Loucy (cell line): ENCODE measurements at regions not wholly inside any gene's neighbourhood (a gene's known extent, or its start where the extent isn't known, plus 50 kb on each side); places are given as distances from the start of the nearest gene placed in this dataset.

Experiments used
- H2AFZ ChIP-seq: fragments of 200-600 bp; sonication (generic); 2 replicates; pipeline ENCODE4 v1.6.0; 2016; ENCODE audit warnings: antibody characterized with exemption, mild to moderate bottlenecking, low read length, moderate library complexity
- H3F3A ChIP-seq: fragments of 200-600 bp; 2 replicates; pipeline ENCODE4 v1.6.0; 2016; ENCODE audit warnings: antibody characterized with exemption, low read depth, mild to moderate bottlenecking
- H3K27me3 ChIP-seq: fragments of 200-600 bp; sonication (generic); 2 replicates; pipeline ENCODE4 v1.6.1; 2014; ENCODE audit warnings: low read length, mild to moderate bottlenecking; ENCODE audit not compliant: insufficient read depth, poor library complexity, severe bottlenecking
- H3K36me3 ChIP-seq: fragments of 200-600 bp; sonication (generic); 2 replicates; pipeline ENCODE4 v1.6.1; 2016; ENCODE audit warnings: low read length; ENCODE audit not compliant: insufficient read depth
- H3K4me1 ChIP-seq: fragments of 200-600 bp; sonication (generic); 2 replicates; pipeline ENCODE4 v1.5.1; 2014; ENCODE audit warnings: low read length, mild to moderate bottlenecking; ENCODE audit not compliant: insufficient read depth, poor library complexity, severe bottlenecking
- H3K4me2 ChIP-seq: fragments of 200-600 bp; sonication (generic); 2 replicates; pipeline ENCODE4 v1.6.0; 2014; ENCODE audit warnings: antibody characterized with exemption, low read length, low read depth, mild to moderate bottlenecking; ENCODE audit not compliant: poor library complexity, severe bottlenecking
- H3K4me3 ChIP-seq: fragments of 200-600 bp; sonication (generic); 2 replicates; pipeline ENCODE4 v1.5.1; 2014; ENCODE audit warnings: low read length, mild to moderate bottlenecking, mixed read lengths; ENCODE audit not compliant: poor library complexity, severe bottlenecking
- H3K79me2 ChIP-seq: fragments of 200-600 bp; sonication (generic); 2 replicates; pipeline ENCODE4 v1.6.1; 2014; ENCODE audit warnings: low read length; ENCODE audit not compliant: insufficient read depth
- H3K9ac ChIP-seq: fragments of 200-600 bp; sonication (generic); 2 replicates; pipeline ENCODE4 v1.6.0; 2014; ENCODE audit warnings: mild to moderate bottlenecking, low read depth, low read length, moderate library complexity; ENCODE audit not compliant: poor library complexity, severe bottlenecking
- H3K9me2 ChIP-seq: fragments of 200-600 bp; sonication (generic); replicated peaks from 2 replicates; pipeline ENCODE4 v1.6.1; 2016; ENCODE audit warnings: low read depth, low read length, mixed read lengths
- H3K9me3 ChIP-seq: fragments of 200-600 bp; sonication (generic); 2 replicates; pipeline ENCODE4 v1.6.1; 2014; ENCODE audit warnings: mild to moderate bottlenecking, antibody characterized with exemption, low read length, low read depth; ENCODE audit not compliant: insufficient read depth
- H4K20me1 ChIP-seq: fragments of 200-600 bp; sonication (generic); 2 replicates; pipeline ENCODE4 v1.6.0; 2014; ENCODE audit warnings: antibody characterized with exemption, low read length, mild to moderate bottlenecking; ENCODE audit not compliant: insufficient read depth, poor library complexity, severe bottlenecking
- CTCF ChIP-seq: fragments of 200-600 bp; sonication (generic); conservative IDR thresholded peaks from 2 replicates; pipeline ENCODE4 v1.5.1; 2014; ENCODE audit warnings: mild to moderate bottlenecking, antibody characterized with exemption, low read length
- EZH2phosphoT487 ChIP-seq: fragments of 200-600 bp; IDR thresholded peaks from 2 replicates; pipeline ENCODE4 v1.6.1; 2018; ENCODE audit warnings: antibody characterized with exemption, mild to moderate bottlenecking, moderate library complexity, borderline replicate concordance

GRCh38 chr2:240280621-240281020 lies 140.2 kb upstream of the OTOS start:
- H3K9ac ChIP-seq: no peak overlapping the region
- H3K9me3 ChIP-seq: no peaks in the 10 kb centered on the region
- H3K9me2 ChIP-seq: no peaks in the 10 kb centered on the region
- no peak overlapping the region for H3K4me2 ChIP-seq
- no peaks in the 10 kb centered on the region for H4K20me1 ChIP-seq
- H2AFZ ChIP-seq: no peak overlapping the region
- no peaks in the 10 kb centered on the region for H3K79me2 ChIP-seq
- no peaks in the 10 kb centered on the region for H3K27me3 ChIP-seq
- no peak overlapping the region for H3K4me3 ChIP-seq
- no peaks in the 10 kb centered on the region for H3F3A ChIP-seq
- TF ChIP-seq CTCF (no peak), EZH2phosphoT487 (no peak)
- no peaks in the 10 kb centered on the region for H3K4me1 ChIP-seq
- H3K36me3 ChIP-seq: no peaks in the 10 kb centered on the region

GRCh38 chr2:240284503-240285259 lies 144.2 kb upstream of the OTOS start:
- TF ChIP-seq CTCF: no peak
- TF ChIP-seq EZH2phosphoT487: no peak
- Histone ChIP-seq H3K4me3 (no peak overlapping the region), H3F3A (no peaks in the 10 kb centered on the region), H2AFZ (no peak overlapping the region), H4K20me1 (no peaks in the 10 kb centered on the region), H3K27me3 (no peaks in the 10 kb centered on the region), H3K36me3 (no peaks in the 10 kb centered on the region), H3K9me2 (no peaks in the 10 kb centered on the region), H3K4me2 (no peak overlapping the region), H3K9ac (no peak overlapping the region), H3K79me2 (no peaks in the 10 kb centered on the region), H3K9me3 (no peaks in the 10 kb centered on the region), H3K4me1 (no peaks in the 10 kb centered on the region)

GRCh38 chr2:240285725-240286124 lies 145.3 kb upstream of the OTOS start:
- Histone ChIP-seq H3K4me2 (no peak overlapping the region), H3K27me3 (no peaks in the 10 kb centered on the region), H3F3A (no peaks in the 10 kb centered on the region), H3K36me3 (no peaks in the 10 kb centered on the region), H3K9me3 (no peaks in the 10 kb centered on the region), H3K79me2 (no peaks in the 10 kb centered on the region), H4K20me1 (no peaks in the 10 kb centered on the region), H2AFZ (no peak overlapping the region), H3K4me3 (no peak overlapping the region), H3K9me2 (no peaks in the 10 kb centered on the region), H3K4me1 (no peaks in the 10 kb centered on the region), H3K9ac (no peak overlapping the region)
- TF ChIP-seq EZH2phosphoT487 (no peak), CTCF (no peak)
